ENCODE measurements at regions not wholly inside any gene's neighbourhood (a gene's known extent, or its start where the extent isn't known, plus 50 kb on each side); places are given as distances from the start of the nearest gene placed in this dataset.
"Not testable (repeated sequence)": the region's sequence is repeated elsewhere in the genome, so short reads cannot be mapped to it uniquely, and the experiment has no call there.

- Mint-ChIP-seq H3K4me3 (no peak overlapping the region), H3K27ac (peak overlapping the region; percentile 63), H3K27me3 (no peaks in the 10 kb centered on the region), H3K36me3 (ENCODE audit: low read depth) (no peaks in the 10 kb centered on the region), H3K4me1 (peaks cover 9% of the 10 kb centered on the region)
- ATAC-seq (no peak), DNase-seq (no peak)
- no peaks in the 10 kb centered on the region for H3K9me3 ChIP-seq (ENCODE audit: control insufficient read depth, low read length, poor library complexity, severe bottlenecking)
Observed at GRCh38 chr2:231644426-231644825, 51.8 kb downstream of the TEX44 start.

GRCh38 chr2:231646476-231646875 lies 53.8 kb downstream of the TEX44 start:
- DNase-seq (no peak), ATAC-seq (no peak)
- H3K4me3 Mint-ChIP-seq = no peak overlapping the region
- no peaks in the 10 kb centered on the region for H3K27me3 Mint-ChIP-seq
- no peaks in the 10 kb centered on the region for H3K36me3 Mint-ChIP-seq (ENCODE audit: low read depth)
- H3K9me3 ChIP-seq (ENCODE audit: control insufficient read depth, low read length, poor library complexity, severe bottlenecking) = no peaks in the 10 kb centered on the region
- H3K27ac Mint-ChIP-seq = peak overlapping the region; percentile 11
- H3K4me1 Mint-ChIP-seq = peaks cover 8% of the 10 kb centered on the region

- no peaks in the 10 kb centered on the region for H3K36me3 Mint-ChIP-seq (ENCODE audit: low read depth)
- H3K27ac Mint-ChIP-seq = no peak overlapping the region
- H3K4me3 Mint-ChIP-seq = no peak overlapping the region
- H3K27me3 Mint-ChIP-seq = no peaks in the 10 kb centered on the region
- H3K9me3 ChIP-seq (ENCODE audit: control insufficient read depth, low read length, poor library complexity, severe bottlenecking) = no peaks in the 10 kb centered on the region
- peak; percentile 76 for ATAC-seq
- no peaks in the 10 kb centered on the region for H3K4me1 Mint-ChIP-seq
- DNase-seq = peak in 1 of 3 donors; percentile 39
Observed at GRCh38 chr2:231648579-231649174, 56.0 kb downstream of the TEX44 start.

- H3K4me3 Mint-ChIP-seq, ATAC-seq: not testable (repeated sequence)
Observed at GRCh38 chr2:231651561-231651960, 56.8 kb upstream of the PTMA start.

GRCh38 chr2:231655488-231655887 lies 52.8 kb upstream of the PTMA start:
- Mint-ChIP-seq H3K4me3 (no peak overlapping the region), H3K27ac (no peak overlapping the region), H3K36me3 (ENCODE audit: low read depth) (no peaks in the 10 kb centered on the region), H3K27me3 (no peaks in the 10 kb centered on the region), H3K4me1 (no peaks in the 10 kb centered on the region)
- DNase-seq = no peak
- no peak for ATAC-seq
- H3K9me3 ChIP-seq (ENCODE audit: control insufficient read depth, low read length, poor library complexity, severe bottlenecking) = no peaks in the 10 kb centered on the region

More at GRCh38 chr2:231651561-231651960, 56.8 kb upstream of the PTMA start:
- H3K27me3 Mint-ChIP-seq; H3K4me1 Mint-ChIP-seq; H3K9me3 ChIP-seq (ENCODE audit: control insufficient read depth, low read length, poor library complexity, severe bottlenecking); H3K27ac Mint-ChIP-seq; H3K36me3 Mint-ChIP-seq (ENCODE audit: low read depth); DNase-seq: not testable (repeated sequence)

- DNase-seq (no peak), ATAC-seq (no peak)
- no peaks in the 10 kb centered on the region for H3K9me3 ChIP-seq (ENCODE audit: control insufficient read depth, low read length, poor library complexity, severe bottlenecking)
- Mint-ChIP-seq H3K27ac (no peak overlapping the region), H3K4me1 (no peaks in the 10 kb centered on the region), H3K36me3 (ENCODE audit: low read depth) (no peaks in the 10 kb centered on the region), H3K27me3 (no peaks in the 10 kb centered on the region), H3K4me3 (no peak overlapping the region)
Observed at GRCh38 chr2:231655894-231656293, 52.4 kb upstream of the PTMA start.
